CD4-positive, alpha-beta T cell treated with Interleukin-6 for 4 hours (primary cell): ENCODE measurements at regions not wholly inside any gene's neighbourhood (a gene's known extent, or its start where the extent isn't known, plus 50 kb on each side); places are given as distances from the start of the nearest gene placed in this dataset.

Experiments
- DNase-seq: peaks from one replicate; pipeline ENCODE4 v3.0.0-alpha.2; 2020; ENCODE audit warnings: mixed read lengths

DNA sequence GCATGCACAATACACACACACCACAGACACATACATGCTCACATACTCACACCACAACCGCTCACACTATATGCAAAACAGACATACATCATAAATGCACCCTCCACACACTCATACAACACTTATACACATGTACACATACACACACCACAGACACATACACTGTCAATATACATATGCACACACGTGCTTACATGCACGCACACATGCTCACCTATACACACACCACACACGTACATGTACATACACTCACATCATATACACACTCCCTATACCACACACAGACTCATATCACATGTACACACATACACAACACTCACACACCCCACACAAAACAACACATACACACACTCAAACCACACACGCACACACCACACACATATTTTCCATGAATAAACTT lies 885.3 kb downstream of the TBC1D22A start:
- DNase-seq, result no peak

DNA sequence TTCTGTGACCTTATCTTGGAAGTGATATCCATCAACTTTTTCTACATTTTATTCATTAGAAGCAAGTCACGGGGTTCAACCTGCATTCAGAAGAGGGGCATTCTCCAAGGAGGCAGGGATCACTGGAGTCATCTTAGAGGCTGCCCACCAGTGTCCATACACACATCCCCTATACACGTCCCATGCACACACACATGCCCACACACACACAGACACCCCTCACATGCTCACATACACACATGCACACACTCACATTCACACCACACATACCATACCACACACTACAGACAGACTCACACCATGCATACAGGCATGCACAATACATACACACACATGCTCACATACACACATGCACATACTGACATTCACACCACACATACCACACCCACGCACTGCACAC lies 884.7 kb downstream of the TBC1D22A start:
- DNase-seq, result no peak

DNA sequence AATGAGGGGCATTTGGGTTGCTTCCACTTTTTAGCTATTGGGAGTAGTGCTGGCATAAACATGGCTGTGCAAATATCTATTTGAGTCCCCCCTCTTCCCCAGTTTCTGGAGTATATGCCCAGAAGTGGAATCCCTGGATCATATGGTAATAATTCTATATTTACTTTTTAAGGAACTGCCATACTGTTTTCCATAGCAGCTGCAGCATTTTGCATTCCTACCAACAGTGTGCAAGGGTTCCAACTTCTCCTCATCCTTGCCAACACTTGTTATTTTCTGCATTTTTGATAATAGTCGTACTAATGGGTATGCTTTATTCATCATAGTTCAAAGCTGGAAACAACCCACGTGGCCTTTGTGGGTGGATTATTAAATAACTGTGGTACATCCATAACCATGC lies 883.5 kb downstream of the TBC1D22A start:
- DNase-seq, result no peak

DNA sequence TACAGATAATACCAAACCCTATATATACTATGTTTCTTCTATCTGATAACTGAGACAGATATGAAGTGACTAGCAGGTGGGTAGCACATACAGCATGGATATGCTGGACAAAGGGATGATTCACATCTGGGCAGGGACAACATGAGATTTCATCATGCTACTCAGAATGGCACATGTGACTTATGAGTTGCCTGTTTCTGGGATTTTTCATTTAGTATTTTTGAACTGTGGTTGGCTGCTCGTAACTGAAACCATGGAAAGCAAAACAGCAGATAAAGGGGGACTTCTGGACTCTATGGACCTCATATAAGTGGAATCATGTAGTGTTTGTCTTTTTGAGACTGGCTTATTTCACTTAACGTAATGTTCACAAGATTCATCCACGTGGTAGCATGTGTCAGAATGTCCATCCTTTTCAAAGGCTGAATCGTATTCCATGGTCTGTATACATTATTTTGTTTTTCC lies 883.0 kb downstream of the TBC1D22A start:
- no peak for DNase-seq

DNA sequence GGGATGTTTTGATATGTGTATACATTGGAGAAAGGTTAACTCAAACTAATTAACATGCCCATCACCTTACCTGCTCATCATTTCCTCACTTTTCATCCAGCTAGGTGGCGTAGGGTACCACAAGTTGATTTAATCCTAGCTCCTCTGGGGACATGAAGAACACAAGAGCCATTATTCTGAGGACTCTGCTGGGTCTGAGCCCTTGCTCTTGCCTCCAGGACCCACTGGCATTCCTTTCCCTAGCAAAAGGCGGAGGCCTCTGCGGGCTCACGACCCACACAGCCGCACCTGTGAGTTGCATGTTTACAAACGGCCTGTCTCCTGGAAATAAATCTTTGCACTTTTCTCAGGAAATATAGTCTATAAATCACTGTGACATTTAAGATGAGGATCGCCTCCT lies 871.9 kb downstream of the TBC1D22A start:
- DNase-seq, result no peak

DNA sequence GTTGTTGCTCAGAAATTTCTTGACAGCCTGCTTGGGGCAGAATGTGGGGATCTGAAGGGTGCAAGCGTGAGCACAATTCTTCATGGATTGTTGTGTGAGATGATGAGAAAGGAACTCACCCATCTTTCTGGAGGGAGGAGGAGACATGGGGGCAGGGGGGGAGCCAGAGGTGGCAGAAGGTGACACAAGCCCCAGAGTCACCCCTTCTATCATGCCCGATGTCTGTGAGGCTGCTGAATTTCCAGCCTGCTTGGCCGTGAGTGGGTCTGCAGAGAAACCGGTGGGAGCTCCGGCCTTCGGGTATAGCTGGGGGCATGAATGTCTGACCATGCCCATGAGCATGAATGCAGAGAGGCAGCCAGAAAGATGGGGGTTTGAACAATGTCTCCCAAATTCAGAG lies 870.7 kb downstream of the TBC1D22A start:
- no peak for DNase-seq

DNA sequence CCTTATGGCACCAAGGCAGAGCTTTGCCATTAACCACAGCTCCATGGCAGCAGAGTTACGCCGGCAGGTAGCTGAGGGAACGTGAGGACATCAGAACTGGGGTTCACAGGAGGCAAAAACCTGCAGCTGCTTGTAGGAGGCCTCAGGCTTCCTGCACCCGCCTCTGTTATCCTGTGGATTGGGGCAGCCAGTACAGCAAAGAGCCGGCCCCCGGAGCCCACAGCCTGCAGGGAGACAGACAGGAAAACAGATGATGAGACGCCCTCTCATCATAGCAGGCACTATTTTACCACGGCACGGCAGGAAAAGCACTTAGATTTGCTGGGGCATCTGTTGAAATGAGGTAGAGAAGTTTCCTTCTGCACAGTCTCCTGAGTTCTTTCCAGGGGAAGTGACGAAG lies 870.3 kb downstream of the TBC1D22A start:
- DNase-seq, result no peak

DNA sequence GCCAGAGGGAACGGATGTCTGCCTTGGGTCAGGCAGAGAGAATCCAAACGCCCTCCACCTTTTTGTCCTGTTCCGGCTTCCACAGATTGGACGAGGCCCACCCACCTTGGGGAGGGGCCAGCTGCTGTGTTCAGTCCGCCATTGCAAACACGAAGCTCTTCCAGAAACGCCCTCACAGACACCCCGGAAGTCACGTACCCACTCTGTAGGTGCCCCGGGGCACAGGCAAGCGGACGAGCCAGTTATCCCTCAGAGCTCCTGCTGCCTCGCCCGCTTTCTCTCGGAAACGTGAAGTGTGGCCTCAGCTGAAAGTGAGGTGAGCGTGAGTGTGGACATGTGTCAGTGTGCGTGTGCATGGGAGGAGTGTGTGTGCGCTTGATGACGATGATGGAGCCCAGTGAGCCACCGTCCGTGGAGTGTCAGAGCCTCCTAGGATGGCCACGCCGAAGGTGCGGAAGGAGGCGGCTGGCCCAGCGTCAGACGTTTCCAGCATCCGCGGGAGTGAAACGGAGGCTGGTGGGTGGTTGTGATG lies 869.2 kb downstream of the TBC1D22A start:
- DNase-seq, result no peak

DNA sequence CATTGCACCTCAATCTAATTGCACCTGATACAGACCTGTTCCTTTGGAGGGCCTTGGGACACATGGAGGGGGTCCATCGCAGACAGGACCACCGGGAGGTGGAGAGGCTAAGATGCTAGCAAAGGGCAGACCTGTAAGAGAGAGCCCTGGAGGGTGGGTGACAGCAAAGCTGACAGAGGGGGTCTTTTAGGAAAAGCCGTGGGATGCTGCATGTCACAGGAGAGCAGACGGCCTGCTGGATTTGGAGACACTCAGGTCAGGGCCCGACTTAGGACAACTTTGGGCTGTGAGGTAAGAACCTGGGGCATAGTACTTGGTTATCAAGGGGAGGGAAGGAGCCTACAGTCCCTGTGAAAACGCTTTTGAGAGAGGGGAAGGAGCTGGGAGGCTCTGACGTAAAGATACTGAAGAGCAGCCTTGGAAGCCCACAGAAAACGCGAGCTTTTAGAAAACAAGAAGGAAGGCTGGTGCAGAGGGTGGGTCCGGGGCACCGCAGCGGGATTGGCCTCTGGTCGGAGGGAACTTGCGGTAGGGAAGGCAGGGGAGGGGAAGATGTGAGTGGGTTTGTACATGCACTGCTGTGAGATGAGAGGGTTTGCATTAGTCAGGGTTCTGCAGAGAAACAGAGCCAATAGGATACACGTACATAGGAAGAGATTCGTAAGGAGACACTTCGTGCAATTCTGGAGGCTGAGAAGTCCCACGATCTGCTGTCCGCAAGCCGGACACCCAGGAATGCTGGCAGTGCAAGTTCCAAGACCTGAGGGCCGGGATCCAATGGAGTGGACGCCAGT lies 868.5 kb downstream of the TBC1D22A start:
- DNase-seq, result no peak

DNA sequence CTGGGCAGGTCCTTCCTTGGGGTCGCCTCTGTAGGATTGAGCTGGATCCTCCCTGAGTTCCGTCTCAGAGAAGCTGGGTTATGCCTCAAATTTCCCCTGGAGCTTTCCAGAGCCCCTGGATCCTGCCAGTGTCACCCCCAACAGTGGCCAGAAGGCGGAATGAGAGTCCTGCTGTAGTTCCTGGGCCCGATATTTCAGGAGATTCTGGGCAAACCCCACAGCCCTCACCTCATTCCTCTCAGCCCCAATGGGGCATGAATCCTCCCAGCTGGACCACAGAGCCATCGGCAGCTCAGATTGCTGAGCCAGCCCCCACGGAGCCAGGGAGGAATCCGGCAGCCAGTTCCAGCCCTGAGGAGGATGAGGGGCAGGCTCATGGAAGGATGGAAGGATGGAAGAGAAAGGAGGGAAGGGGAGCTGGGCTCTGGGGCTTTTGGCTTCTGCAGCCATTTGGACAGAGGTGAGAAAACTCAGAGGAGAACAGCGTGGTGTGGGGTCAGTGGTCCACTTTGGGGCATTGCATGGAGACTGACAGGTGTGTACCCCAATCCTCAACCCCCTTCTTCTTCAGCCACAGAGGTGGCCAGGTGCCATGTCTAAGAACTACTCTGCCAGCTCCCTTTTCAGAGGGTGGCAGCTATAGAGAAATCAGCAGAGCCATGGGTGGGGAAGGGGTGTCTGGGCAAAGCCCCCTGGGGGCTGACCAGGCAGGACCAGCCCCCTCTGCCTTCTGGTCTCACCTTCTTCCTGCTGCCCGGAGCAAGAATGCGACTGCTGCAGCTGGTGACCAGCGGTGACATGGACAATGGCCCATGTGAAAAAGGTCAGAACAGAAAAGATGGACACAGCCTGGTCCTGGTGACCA lies 867.6 kb downstream of the TBC1D22A start:
- DNase-seq, result no peak

DNA sequence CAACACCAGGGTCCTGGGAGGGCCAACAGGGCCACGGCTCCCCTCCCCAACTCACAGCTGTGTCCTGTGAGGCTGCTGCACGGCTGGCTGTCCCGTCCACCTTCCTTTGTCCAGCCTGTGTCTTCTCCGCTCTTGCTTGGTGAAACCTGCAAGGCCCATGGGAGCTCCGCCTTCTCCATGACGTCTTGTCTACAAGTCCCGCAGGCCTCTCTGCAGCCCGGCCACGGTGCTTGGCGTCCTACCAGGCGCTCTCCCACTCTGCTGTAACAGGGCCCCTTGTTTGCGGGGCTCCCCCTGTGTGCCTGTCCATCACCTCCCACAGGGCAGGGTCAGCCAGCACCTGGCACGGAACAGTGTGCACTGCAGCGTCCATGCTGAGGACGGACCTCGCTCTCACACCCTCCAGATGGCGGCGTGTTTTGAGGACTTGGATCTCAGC lies 866.8 kb downstream of the TBC1D22A start:
- no peak for DNase-seq

DNA sequence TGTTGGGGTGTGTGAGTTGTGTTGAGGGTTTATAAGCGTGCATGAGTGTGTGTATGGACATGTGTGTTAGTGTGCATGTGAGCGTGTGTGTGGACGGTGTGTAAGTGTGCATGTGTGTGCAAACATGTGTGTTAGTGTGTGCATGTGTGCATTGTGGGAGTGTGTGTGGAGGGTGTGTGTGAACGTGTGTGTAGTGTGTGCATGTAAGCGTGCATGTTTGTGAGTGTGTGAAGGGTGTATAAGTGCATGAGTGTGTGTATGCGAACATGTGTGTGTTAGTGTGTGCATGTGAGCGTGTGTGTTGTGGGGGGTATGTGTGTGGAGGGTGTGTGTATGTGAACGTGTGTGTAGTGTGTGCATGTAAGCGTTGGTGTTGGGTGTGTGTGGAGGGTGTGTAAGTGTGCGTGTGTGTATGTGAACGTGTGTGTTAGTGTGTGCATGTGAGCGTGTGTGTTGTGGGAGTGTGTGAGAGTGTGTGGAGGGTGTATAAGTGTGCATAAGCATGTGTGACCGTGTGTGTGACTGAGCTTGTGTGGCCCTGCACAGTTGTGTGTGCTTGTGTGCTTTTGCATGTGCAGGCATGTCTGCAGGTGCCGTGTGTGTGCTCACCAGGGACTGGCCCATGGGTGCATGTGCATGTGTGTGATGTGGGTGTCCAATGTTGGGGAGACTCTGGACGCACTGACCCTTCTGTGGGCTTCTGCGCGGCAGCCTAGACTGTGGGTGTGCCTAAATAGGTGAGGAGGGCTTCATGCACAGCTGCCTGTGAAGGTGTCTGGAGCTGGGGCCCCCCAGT lies 866.2 kb downstream of the TBC1D22A start:
- no peak for DNase-seq

DNA sequence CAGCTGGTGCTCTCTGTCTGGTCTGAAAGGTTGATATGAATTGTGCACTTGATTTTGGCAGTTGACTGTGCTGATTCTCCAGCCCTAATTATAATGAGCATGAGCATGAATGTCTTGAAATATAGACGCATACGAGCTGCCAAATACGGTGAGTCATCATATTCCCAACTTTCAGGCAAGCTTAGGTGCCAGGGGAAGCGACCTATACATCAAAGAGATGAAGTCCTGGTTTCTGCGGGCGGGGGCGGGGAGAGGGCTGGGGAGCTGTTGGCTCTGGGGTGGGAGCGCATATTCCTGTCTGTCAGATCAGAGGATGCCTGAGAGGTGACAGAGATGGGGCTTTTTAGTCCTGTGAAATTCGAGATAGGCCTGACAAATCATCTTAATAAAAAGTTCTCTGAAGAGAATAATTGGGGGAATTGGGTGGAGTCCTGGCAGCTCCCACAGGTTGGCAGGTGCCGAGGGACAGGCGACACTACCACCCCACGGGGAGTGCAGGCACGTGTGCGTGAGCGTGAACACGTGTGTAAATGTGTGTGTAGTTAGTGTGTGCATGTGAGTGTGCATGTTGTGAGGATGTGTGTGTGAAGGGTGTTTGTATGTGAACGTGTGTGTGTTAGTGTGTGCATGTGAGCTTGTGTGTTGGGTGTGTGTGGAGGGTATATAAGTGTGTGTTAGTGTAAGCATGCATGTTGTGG lies 865.3 kb downstream of the TBC1D22A start:
- DNase-seq, result no peak

DNA sequence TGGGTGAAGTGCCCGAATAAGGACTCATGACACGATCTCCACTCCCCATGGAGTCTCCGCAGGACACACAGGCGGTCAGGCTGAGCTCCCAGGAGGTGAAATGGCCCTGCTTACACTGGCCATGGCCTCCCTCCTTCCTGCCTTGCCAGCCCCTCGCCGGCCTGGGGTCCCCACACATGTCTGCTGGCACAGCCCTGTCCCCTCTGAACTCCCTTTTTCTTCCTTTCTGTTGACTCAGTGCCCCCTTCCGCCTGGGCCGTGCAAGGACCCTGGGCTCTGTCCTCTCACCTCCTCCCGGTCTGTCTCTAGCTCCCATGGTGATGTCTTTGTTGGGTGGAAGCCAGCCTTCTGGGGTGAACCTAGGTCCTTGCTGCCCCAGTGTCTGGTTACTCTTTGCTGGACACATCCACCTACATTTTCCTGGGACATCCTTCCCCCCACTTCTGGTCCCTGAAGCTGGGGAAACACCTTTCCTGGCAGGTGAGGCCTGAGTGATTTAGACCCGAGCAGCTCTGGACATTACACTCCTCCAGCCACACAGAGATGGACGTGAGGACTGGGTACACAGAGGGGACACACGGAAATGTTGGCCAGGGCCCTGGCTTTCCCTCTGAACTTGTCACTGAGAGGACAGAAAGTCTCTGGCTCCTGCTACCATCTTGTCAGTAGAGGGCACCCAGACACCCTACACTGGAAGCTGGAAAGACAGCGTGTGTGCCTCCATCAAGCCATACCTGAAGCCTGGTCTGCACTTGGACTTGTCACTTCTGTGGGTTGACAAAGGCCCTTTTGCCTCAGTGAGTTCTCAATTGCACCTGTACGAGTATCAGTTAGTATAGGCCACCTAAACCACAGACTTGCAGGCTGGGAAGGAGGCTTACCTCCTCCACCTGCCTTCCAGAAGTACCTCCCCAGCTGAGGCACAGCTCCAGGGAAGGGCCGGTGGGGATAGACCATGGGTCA lies 864.3 kb downstream of the TBC1D22A start:
- DNase-seq, result no peak

DNA sequence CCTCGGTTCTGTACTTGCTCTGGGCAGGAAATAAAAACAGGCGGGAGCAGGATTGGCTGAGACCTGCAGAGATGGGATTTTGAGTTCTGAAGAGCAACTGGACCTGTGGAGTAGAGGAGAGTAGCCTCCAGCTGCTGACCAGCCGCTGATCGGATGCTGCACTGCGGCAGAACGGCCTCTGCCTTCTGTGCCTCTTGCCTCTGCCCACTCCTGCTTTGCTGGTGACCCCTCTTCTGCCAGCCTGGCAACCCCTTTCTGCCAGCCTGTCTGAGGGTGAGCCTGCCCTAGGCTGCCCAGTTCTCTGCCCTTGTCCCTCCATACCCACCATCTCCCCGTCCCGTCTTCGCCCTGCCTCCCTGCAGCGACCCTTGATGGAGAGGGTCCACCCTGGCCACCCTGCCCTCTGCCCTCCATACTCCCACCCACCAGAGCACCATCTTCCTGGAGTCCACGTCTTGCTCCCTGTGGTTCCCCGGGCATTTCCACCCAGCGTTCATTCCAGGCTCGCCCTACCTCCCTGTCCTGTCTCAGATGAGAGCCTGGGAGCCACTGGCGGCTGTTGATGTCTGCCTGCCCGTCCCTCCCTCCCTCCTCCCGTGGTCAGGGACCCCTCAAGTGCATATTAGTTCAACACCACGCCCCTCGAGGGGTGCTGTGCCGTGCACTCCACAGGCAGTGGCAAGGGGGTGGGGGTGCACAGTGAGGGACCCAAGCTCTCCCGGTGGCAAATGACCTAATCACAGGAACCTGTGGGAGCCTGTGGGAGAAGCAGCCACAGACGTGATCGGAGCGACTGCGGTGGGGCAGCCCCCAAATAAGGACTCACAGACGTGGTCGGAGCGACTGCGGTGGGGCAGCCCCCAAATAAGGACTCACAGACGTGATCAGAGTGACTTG lies 863.3 kb downstream of the TBC1D22A start:
- DNase-seq, result no peak

DNA sequence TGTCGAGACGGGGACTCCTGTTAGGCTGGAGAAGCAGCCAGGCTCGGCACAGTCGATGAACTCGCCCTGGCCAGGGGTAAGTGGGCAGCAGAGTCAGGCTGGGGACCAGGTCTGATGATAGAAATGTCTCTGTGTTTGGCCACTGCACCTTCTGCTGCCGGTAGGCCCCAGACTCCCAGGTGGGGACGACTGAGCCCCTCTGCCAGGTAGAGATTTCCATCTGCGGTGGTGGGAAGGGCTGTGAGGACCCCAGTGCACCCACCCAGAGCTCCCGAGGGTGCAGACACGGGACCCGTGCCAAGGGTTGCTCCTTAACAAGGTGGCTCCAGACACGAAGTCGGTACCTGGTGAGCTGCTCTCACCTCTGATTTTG lies 862.5 kb downstream of the TBC1D22A start:
- no peak for DNase-seq

DNA sequence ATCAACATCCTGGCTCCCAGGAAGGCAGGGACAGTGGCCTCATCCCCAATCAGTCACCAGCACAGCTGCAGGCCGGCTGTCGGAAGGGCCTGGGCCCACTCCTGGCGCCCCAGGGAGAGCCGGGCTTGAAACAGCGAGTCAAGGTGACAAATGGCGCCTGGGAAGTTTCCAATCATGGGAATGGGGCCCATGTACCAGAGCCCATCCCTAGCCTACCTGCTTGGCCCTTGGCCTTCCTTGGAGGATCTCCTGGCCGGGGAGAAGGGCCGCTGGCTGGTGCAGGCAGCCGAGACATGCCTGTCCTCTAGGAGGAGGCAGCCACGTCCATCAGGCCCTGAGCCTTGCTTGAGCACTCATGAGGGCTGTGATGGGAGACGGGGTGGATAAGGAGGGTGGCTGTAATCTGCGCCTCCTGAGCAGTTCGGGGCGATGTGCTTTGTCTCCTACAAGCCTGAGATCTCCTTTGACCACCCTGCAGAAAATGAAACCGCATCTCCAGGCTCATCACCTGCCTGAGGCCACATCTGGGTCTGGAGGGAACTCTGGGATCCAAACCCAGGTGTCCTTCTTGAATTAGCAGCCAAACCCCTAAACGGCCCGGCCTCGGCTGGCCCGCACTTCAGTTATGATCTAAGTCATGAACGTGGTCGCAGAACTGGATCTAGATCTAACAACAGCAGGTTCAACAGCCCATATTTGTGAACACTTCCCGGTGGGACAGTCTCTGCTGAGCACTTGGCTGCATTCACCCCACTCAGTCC lies 862.0 kb downstream of the TBC1D22A start:
- no peak for DNase-seq

DNA sequence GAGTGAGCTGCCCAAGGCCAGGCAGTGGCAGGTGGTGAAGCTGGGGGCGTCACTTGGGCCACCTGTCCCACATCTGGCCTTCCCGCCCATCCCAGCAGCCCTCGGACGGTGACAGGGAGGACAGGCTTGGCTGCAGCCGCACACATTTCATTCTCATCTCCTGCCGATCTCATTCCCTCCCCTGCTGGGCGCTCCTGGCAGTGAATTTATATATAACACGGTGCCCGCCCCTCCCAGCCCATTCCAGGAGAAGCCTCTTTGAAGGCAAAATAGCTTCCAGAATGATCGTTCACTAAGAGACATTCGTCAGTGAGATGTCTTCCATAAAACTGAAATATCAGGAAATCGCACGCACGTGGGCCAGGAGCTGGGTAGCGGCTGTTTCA lies 861.3 kb downstream of the TBC1D22A start:
- no peak for DNase-seq

DNA sequence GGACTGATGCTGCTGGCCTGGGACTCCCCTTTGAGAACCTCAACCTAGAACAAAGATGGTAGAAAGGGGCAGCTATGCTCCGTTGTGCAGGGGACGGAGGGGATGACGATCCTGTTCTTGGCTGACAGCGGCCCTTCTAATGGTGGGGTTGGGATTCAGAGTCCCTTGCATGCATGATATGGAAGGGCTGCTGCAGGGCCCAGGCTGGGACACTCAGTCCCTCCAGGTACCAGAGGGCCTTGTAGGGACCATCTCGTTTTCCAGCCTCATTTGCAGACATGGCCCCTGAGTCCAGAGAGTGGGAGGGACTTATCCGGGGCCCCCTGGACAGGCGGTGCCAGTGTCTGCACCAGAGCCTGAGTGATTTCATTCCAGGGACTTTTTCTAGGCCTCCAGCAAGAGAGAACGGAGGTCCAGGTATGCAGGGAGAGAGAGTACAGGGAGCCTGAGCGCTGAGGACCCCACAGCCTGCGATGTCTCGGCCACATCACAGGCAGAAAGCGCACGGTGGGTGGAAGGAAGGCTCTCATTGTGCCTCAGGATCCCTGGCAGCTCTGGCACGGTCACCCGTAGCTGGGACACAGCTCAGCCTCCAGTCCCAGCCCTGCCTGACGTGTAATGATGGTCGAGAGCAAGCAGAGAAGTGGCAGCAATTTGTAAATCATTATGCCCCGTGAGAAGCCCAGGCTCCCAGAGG lies 860.8 kb downstream of the TBC1D22A start:
- no peak for DNase-seq
